ENCODE measurements at regions not wholly inside any gene's neighbourhood (a gene's known extent, or its start where the extent isn't known, plus 50 kb on each side); places are given as distances from the start of the nearest gene placed in this dataset.

- in situ Hi-C loops (cut with MboI; ENCODE audit: low sequenced_read_pairs) = no loop called here
- POLR2A ChIA-PET (ENCODE audit: unreplicated experiment) = no interaction called here
- no peak for TF ChIP-seq RCOR1 (IDR thresholded peaks at IDR 0.05; ENCODE audit: insufficient replicate concordance, low read length)
- TF ChIP-seq POLR2A (IDR thresholded peaks at IDR 0.05; ENCODE audit: low read depth, low read length) = no peak
- no peak for TF ChIP-seq USF2 (IDR thresholded peaks at IDR 0.05; ENCODE audit: low read depth, low read length)
- no peak for TF ChIP-seq CEBPB (IDR thresholded peaks at IDR 0.05; ENCODE audit: low read depth, low read length)
- TF ChIP-seq RAD21 (IDR thresholded peaks at IDR 0.05; ENCODE audit: low read length) = no peak
- TF ChIP-seq MAFK (IDR thresholded peaks at IDR 0.05; ENCODE audit: low read depth, low read length) = no peak
- no peak for TF ChIP-seq MXI1 (IDR thresholded peaks at IDR 0.05; ENCODE audit: borderline replicate concordance, low read depth, low read length)
- no peak for TF ChIP-seq CHD1 (IDR thresholded peaks at IDR 0.05; ENCODE audit: low read depth, low read length)
- no peak for TF ChIP-seq RFX5 (IDR thresholded peaks at IDR 0.05; ENCODE audit: low read depth, low read length)
- no peak for TF ChIP-seq MAZ (IDR thresholded peaks at IDR 0.05; ENCODE audit: borderline replicate concordance, low read depth, low read length)
- TF ChIP-seq, protein P1, sequence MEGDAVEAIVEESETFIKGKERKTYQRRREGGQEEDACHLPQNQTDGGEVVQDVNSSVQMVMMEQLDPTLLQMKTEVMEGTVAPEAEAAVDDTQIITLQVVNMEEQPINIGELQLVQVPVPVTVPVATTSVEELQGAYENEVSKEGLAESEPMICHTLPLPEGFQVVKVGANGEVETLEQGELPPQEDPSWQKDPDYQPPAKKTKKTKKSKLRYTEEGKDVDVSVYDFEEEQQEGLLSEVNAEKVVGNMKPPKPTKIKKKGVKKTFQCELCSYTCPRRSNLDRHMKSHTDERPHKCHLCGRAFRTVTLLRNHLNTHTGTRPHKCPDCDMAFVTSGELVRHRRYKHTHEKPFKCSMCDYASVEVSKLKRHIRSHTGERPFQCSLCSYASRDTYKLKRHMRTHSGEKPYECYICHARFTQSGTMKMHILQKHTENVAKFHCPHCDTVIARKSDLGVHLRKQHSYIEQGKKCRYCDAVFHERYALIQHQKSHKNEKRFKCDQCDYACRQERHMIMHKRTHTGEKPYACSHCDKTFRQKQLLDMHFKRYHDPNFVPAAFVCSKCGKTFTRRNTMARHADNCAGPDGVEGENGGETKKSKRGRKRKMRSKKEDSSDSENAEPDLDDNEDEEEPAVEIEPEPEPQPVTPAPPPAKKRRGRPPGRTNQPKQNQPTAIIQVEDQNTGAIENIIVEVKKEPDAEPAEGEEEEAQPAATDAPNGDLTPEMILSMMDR (conservative IDR thresholded peaks at IDR 0.05; ENCODE audit: low read depth, low read length) = no peak
- TF ChIP-seq FOS (IDR thresholded peaks at IDR 0.05; ENCODE audit: low read depth, low read length) = no peak
- TF ChIP-seq NFE2L2 (IDR thresholded peaks at IDR 0.05; ENCODE audit: low read depth, low read length) = no peak
- no peak for TF ChIP-seq SMC3 (IDR thresholded peaks at IDR 0.05; ENCODE audit: low read depth, low read length)
- no peak for TF ChIP-seq ELK1 (IDR thresholded peaks at IDR 0.05; ENCODE audit: borderline replicate concordance, low read depth, low read length)
Measured at GRCh38 chr1:207970329-207971233, 59.7 kb upstream of the CD34 start.

More at GRCh38 chr1:207970329-207971233, 59.7 kb upstream of the CD34 start:
- no peak overlapping the region for H2BK5ac ChIP-seq (ENCODE audit: low read depth, low read length, poor library complexity, severe bottlenecking)
- no peak overlapping the region for H3K4me3 ChIP-seq (ENCODE audit: insufficient read depth, low read depth, low read length)
- no peak overlapping the region for H4K91ac ChIP-seq (ENCODE audit: insufficient read depth, low read depth, low read length)
- no peaks in the 10 kb centered on the region for H3K36me3 ChIP-seq (ENCODE audit: control insufficient read depth, insufficient read depth, low read length)
- ATAC-seq (ENCODE audit: low read depth) (peak; percentile 75), DNase-seq (no peak)
- H3K4ac ChIP-seq (ENCODE audit: low read depth, low read length) = no peak overlapping the region
- H3K56ac ChIP-seq (ENCODE audit: extremely low read depth, insufficient read depth, low read length) = no peak overlapping the region
- H4K8ac ChIP-seq (ENCODE audit: low read depth in 2 of 2, low read length in 2 of 2) = no peak overlapping the region
- H3K9ac ChIP-seq (ENCODE audit: low read depth, low read length) = no peak overlapping the region
- H3K18ac ChIP-seq (ENCODE audit: low read depth, low read length) = no peak overlapping the region
- WGBS, 2 experiments (ENCODE audit: extremely low coverage in 2 of 2, insufficient read length in 1 of 2) = 83% methylated on average over 1 of the region's 16 CpGs; no CpG with 5 or more reads in 1 of the 2 experiments
- no peak overlapping the region for H2BK120ac ChIP-seq (ENCODE audit: low read depth, low read length)
- no peak overlapping the region for H2BK15ac ChIP-seq (ENCODE audit: low read depth, low read length)
- BruUV-seq (replicated peaks) = no TSS peak
- H4K5ac ChIP-seq (ENCODE audit: low read depth, low read length) = no peak overlapping the region
- H2AK5ac ChIP-seq (ENCODE audit: low read depth, low read length) = no peak overlapping the region
- no peak overlapping the region for H2BK20ac ChIP-seq (ENCODE audit: low read depth, low read length)
- no peak overlapping the region for H3K27ac ChIP-seq (ENCODE audit: insufficient read depth, low read length)
- dilution Hi-C loops (cut with HindIII; ENCODE audit: low sequenced_read_pairs, unreplicated experiment) (no loop called here), intact Hi-C loops (cut with micrococcal nuclease) (no loop called here)
- H3K23ac ChIP-seq (ENCODE audit: low read depth, low read length) = no peak overlapping the region
- CTCF ChIA-PET = interaction anchor here (0.9 to 4.1 kb wide), 4 partner anchors 11 to 101 kb away, joined by 3 to 18 read pairs (median 6); no protein-coding TSS in a partner anchor
- H3K4me1 ChIP-seq (ENCODE audit: control insufficient read depth, insufficient read depth, low read length) = peaks cover 1% of the 10 kb centered on the region; the same call in 1 of the 2 replicates
- H3K14ac ChIP-seq (replicated peaks; ENCODE audit: low read depth, low read length) = peak overlapping the region; percentile 18; the same call in 1 of the 2 replicates
- no peaks in the 10 kb centered on the region for H3K79me1 ChIP-seq (ENCODE audit: low read depth in 1 of 2, low read length in 2 of 2)
- H3K9me3 ChIP-seq (ENCODE audit: control insufficient read depth, insufficient read depth, low read length) = no peaks in the 10 kb centered on the region
- H3K4me2 ChIP-seq (ENCODE audit: low read depth, low read length) = peak overlapping the region; percentile 7; the same call in 1 of the 2 replicates
- H2AK9ac ChIP-seq (replicated peaks; ENCODE audit: low read depth, low read length, poor library complexity) = peak overlapping the region; percentile 62
- peak overlapping the region; percentile 79 for H2AFZ ChIP-seq (replicated peaks; ENCODE audit: low read length, poor library complexity)
- H3K27me3 ChIP-seq (ENCODE audit: control insufficient read depth, insufficient read depth, low read length) = peaks cover 18% of the 10 kb centered on the region
- no peaks in the 10 kb centered on the region for H3K9me1 ChIP-seq (ENCODE audit: insufficient read depth, low read length)
- H4K20me1 ChIP-seq (ENCODE audit: insufficient read depth, low read length) = no peaks in the 10 kb centered on the region

All from IMR-90 (cell line).